ENCODE measurements at regions not wholly inside any gene's neighbourhood (a gene's known extent, or its start where the extent isn't known, plus 50 kb on each side); places are given as distances from the start of the nearest gene placed in this dataset.

DNA sequence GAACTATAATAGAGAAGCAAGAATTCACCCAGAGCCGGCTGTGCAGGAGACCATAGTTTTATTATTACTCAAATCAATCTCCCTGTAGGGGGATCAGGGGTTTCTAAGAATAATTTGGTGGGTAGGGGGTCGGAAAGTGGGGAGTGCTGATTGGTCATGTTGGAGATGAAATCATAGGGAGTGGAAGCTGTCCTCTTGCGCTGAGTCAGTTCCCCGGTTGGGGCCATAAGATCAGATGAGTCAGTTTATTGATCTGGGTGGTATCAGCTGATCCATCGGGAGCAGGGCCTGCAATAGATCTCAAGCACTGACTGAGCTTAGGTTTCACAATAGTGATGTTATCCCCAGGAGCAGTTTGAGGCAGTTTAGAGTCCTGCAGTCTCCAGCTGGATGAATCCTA is 97.0 kb upstream of the SNRPN start:
- H3K9me3 ChIP-seq (ENCODE audit: insufficient read depth in 2 of 2, low read depth in 1 of 2, low read length in 1 of 2): peaks cover 0 to 15% of the 10 kb centered on the region in 2 experiments; a peak in 3 of 4 replicates
- H3K4ac ChIP-seq (replicated peaks; ENCODE audit: insufficient read length, low read depth, low read length): no peak overlapping the region
- H4K91ac ChIP-seq (replicated peaks; ENCODE audit: insufficient read length, low read length): peak overlapping the region; percentile 4
- H2BK5ac ChIP-seq (ENCODE audit: low read depth, low read length): peak overlapping the region; percentile 92; the same call in 1 of the 2 replicates
- H3K23me2 ChIP-seq (ENCODE audit: low read depth, low read length): no peaks in the 10 kb centered on the region
- H3K79me2 ChIP-seq (ENCODE audit: control insufficient read depth in 1 of 2, insufficient read depth in 2 of 2, low read length in 2 of 2): no peaks in the 10 kb centered on the region
- ChIA-PET CTCF (ENCODE audit: partially characterized antibody) (interaction anchor here (0.7 to 1.2 kb wide), 2 partner anchors 33 to 106 kb away, joined by 3 read pairs; no protein-coding TSS in a partner anchor), POLR2A (ENCODE audit: partially characterized antibody) (interaction anchor here (0.7 to 4.6 kb wide), 22 partner anchors 8 to 121 kb away, joined by 3 to 50 read pairs (median 4); partner anchors contain the start of genes SNRPN and SNURF)
- peak overlapping the region; percentile 58 for H2BK120ac ChIP-seq (replicated peaks; ENCODE audit: low read depth, low read length)
- no peak overlapping the region for H2AFZ ChIP-seq (ENCODE audit: low read length)
- H3K79me1 ChIP-seq (ENCODE audit: low read depth, low read length): no peaks in the 10 kb centered on the region
- no peak overlapping the region for H4K5ac ChIP-seq (ENCODE audit: insufficient read length, low read depth, low read length)
- H2BK12ac ChIP-seq (ENCODE audit: low read depth, low read length): peak overlapping the region; percentile 13; the same call in 1 of the 2 replicates
- no peaks in the 10 kb centered on the region for H3K36me3 ChIP-seq (ENCODE audit: control insufficient read depth in 2 of 4, insufficient read depth in 4 of 4, low read length in 3 of 4)
- no peaks in the 10 kb centered on the region for H4K20me1 ChIP-seq (replicated peaks in 1 of 2; ENCODE audit: control insufficient read depth in 1 of 2, insufficient read depth in 2 of 2, low read length in 2 of 2)
- H3K4me2 ChIP-seq (ENCODE audit: insufficient read depth in 1 of 2, low read depth in 2 of 2, low read length in 2 of 2): peak overlapping the region; percentile 59 to 67; a peak in 3 of 4 replicates
- H3K14ac ChIP-seq (ENCODE audit: insufficient read length): no peak overlapping the region
- H2BK15ac ChIP-seq (ENCODE audit: low read length): no peak overlapping the region
- peak overlapping the region in 1 of 4 experiments; percentile 57; a peak in 5 of 8 replicates for H3K4me3 ChIP-seq (ENCODE audit: extremely low read depth in 1 of 4, insufficient read depth in 2 of 4, low read depth in 3 of 4, low read length in 4 of 4)
- peak; percentile 49 to 79 for DNase-seq (ENCODE audit: low read depth in 1 of 2, low spot score in 2 of 2)
- 0 out of 2 replicates have a peak overlapping the region, but pooled peaks have one; percentile 66 for H3K18ac ChIP-seq (ENCODE audit: extremely low read depth, low read length)
- no peak overlapping the region; a peak in 1 of 7 replicates for H3K9ac ChIP-seq (replicated peaks in 1 of 4; ENCODE audit: extremely low read depth in 1 of 4, low read depth in 3 of 4, low read length in 3 of 4)
- 44% methylated on average over 5 of the region's 5 CpGs; no CpG with 5 or more reads in 1 of the 2 experiments for WGBS, 2 experiments (ENCODE audit: extremely low coverage in 1 of 2, insufficient coverage in 1 of 2, insufficient read length in 1 of 2, insufficient replicate concordance in 2 of 2, low coverage in 1 of 2, low lambda C conversion rate in 2 of 2, missing lambda C conversion rate in 1 of 2)
- no peak overlapping the region for H4K8ac ChIP-seq (ENCODE audit: extremely low read depth, insufficient read depth, low read length)
- FAIRE-seq: peak; percentile 72
- H2AK5ac ChIP-seq (ENCODE audit: low read depth, low read length): peak overlapping the region; percentile 71; the same call in 1 of the 2 replicates
- peaks cover 0 to 6% (median 1%) of the 10 kb centered on the region in 4 experiments; a peak in 4 of 7 replicates for H3K4me1 ChIP-seq (replicated peaks in 1 of 4; ENCODE audit: control insufficient read depth in 3 of 4, insufficient read depth in 4 of 4, low read length in 3 of 4)
- no peaks in the 10 kb centered on the region for H3K27me3 ChIP-seq (replicated peaks in 1 of 4; ENCODE audit: control insufficient read depth in 3 of 4, extremely low read depth in 1 of 4, insufficient read depth in 3 of 4, low read length in 3 of 4)
- H2BK20ac ChIP-seq (ENCODE audit: low read length): no peak overlapping the region
- H3K27ac ChIP-seq (ENCODE audit: low read depth, low read length): peak overlapping the region; percentile 86
- no peak overlapping the region for H3K56ac ChIP-seq (replicated peaks; ENCODE audit: insufficient read length, low read depth, low read length)
- no peak overlapping the region for H3K23ac ChIP-seq (ENCODE audit: insufficient read length)
- TF ChIP-seq RBBP5 (IDR thresholded peaks at IDR 0.05; ENCODE audit: borderline replicate concordance, low read depth, low read length): no peak
- no peak for TF ChIP-seq TAF7 (optimal IDR thresholded peaks at IDR 0.05; ENCODE audit: borderline replicate concordance, low read depth, low read length)
- peak; percentile 94 for TF ChIP-seq BACH1 (IDR thresholded peaks at IDR 0.05; ENCODE audit: low read length)
- 0 out of 2 replicates have a peak, but pooled peaks have one; percentile 38 for TF ChIP-seq TAF1 (IDR thresholded peaks at IDR 0.05; ENCODE audit: low read depth, low read length)
- TF ChIP-seq RNF2 (IDR thresholded peaks at IDR 0.05; ENCODE audit: borderline replicate concordance, low read depth, low read length, missing control alignments, poor library complexity, severe bottlenecking): no peak
- TF ChIP-seq SRF (IDR thresholded peaks at IDR 0.05; ENCODE audit: low read depth, low read length): no peak
- TF ChIP-seq CHD1 (IDR thresholded peaks at IDR 0.05; ENCODE audit: low read depth, low read length): no peak
- TF ChIP-seq MAFK (IDR thresholded peaks at IDR 0.05; ENCODE audit: low read depth, low read length): peak; percentile 76
- no peak for TF ChIP-seq RFX5 (IDR thresholded peaks at IDR 0.05; ENCODE audit: borderline replicate concordance, low read depth, low read length)
- TF ChIP-seq, protein P1, sequence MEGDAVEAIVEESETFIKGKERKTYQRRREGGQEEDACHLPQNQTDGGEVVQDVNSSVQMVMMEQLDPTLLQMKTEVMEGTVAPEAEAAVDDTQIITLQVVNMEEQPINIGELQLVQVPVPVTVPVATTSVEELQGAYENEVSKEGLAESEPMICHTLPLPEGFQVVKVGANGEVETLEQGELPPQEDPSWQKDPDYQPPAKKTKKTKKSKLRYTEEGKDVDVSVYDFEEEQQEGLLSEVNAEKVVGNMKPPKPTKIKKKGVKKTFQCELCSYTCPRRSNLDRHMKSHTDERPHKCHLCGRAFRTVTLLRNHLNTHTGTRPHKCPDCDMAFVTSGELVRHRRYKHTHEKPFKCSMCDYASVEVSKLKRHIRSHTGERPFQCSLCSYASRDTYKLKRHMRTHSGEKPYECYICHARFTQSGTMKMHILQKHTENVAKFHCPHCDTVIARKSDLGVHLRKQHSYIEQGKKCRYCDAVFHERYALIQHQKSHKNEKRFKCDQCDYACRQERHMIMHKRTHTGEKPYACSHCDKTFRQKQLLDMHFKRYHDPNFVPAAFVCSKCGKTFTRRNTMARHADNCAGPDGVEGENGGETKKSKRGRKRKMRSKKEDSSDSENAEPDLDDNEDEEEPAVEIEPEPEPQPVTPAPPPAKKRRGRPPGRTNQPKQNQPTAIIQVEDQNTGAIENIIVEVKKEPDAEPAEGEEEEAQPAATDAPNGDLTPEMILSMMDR (IDR thresholded peaks at IDR 0.05; ENCODE audit: control extremely low read depth in 1 of 3, insufficient read depth in 1 of 3, low read depth in 1 of 3, low read length in 3 of 3): no peak
